ENCODE measurements at regions not wholly inside any gene's neighbourhood (a gene's known extent, or its start where the extent isn't known, plus 50 kb on each side); places are given as distances from the start of the nearest gene placed in this dataset.

GRCh38 chr4:94139931-94140612, 67.6 kb upstream of the SMARCAD1 start:
- no peak for TF ChIP-seq CTCF (IDR thresholded peaks at IDR 0.05)
- TF ChIP-seq EP300 (IDR thresholded peaks at IDR 0.05), result no peak
- TF ChIP-seq POLR2A (IDR thresholded peaks at IDR 0.05), result no peak
- TF ChIP-seq POLR2AphosphoS5 (IDR thresholded peaks at IDR 0.05), result no peak
